ENCODE measurements at regions not wholly inside any gene's neighbourhood (a gene's known extent, or its start where the extent isn't known, plus 50 kb on each side); places are given as distances from the start of the nearest gene placed in this dataset.

GRCh38 chr1:30406996-30407864 lies 316.2 kb downstream of the MATN1 start:
- DNase-seq, result no peak

GRCh38 chr1:30405631-30406212 lies 317.7 kb downstream of the MATN1 start:
- no peak for DNase-seq

- no peak for DNase-seq
Measured at GRCh38 chr1:30405081-30405480, 318.3 kb downstream of the MATN1 start.

- DNase-seq, result no peak
Measured at GRCh38 chr1:30404341-30404740, 319.0 kb downstream of the MATN1 start.

- no peak for DNase-seq
Measured at GRCh38 chr1:30403726-30404125, 319.7 kb downstream of the MATN1 start.

GRCh38 chr1:30403061-30403645 lies 320.2 kb downstream of the MATN1 start:
- DNase-seq, result no peak

- no peak for DNase-seq
Measured at GRCh38 chr1:30402031-30402430, 321.4 kb downstream of the MATN1 start.

- no peak for DNase-seq
Measured at GRCh38 chr1:30400507-30400906, 322.9 kb downstream of the MATN1 start.

- DNase-seq, result no peak
Measured at GRCh38 chr1:30399026-30399425, 324.4 kb downstream of the MATN1 start.

GRCh38 chr1:30397576-30397975 lies 325.8 kb downstream of the MATN1 start:
- no peak for DNase-seq

- no peak for DNase-seq
Measured at GRCh38 chr1:30395631-30396030, 327.8 kb downstream of the MATN1 start.

- DNase-seq, result no peak
Measured at GRCh38 chr1:30388386-30388785, 335.0 kb downstream of the MATN1 start.

GRCh38 chr1:30386156-30386926 lies 337.0 kb downstream of the MATN1 start:
- DNase-seq, result no peak

- no peak for DNase-seq
Measured at GRCh38 chr1:30385246-30385995, 338.0 kb downstream of the MATN1 start.

- peak; percentile 28 for DNase-seq
Measured at GRCh38 chr1:30384286-30385245, 338.8 kb downstream of the MATN1 start.

GRCh38 chr1:30383221-30383711 lies 340.1 kb downstream of the MATN1 start:
- DNase-seq, result no peak

- DNase-seq, result no peak
Measured at GRCh38 chr1:30382496-30382895, 340.9 kb downstream of the MATN1 start.

GRCh38 chr1:30381671-30382365 lies 341.6 kb downstream of the MATN1 start:
- DNase-seq, result no peak

GRCh38 chr1:30381266-30381665 lies 342.1 kb downstream of the MATN1 start:
- no peak for DNase-seq

GRCh38 chr1:30380625-30380984 lies 342.8 kb downstream of the MATN1 start:
- no peak for DNase-seq
